GM12878 (cell line): ENCODE measurements at regions not wholly inside any gene's neighbourhood (a gene's known extent, or its start where the extent isn't known, plus 50 kb on each side); places are given as distances from the start of the nearest gene placed in this dataset.

ENCODE experiments used
- ATAC-seq: fragments of 200-7000 bp; cut with Tn5 transposase; 3 replicates; pipeline ENCODE4 v1.9.1; 2020; ENCODE audit warnings: mild to moderate bottlenecking, moderate library complexity
- BruUV-seq: library from RNA; stranded (reverse); fragments of 400-500 nt; replicated peaks from 2 replicates; lab custom pipeline; 2021; lab: Mats Ljungman, UMichigan
- CTCF ChIA-PET: fragments of 300-600 bp; sonication (Branson Sonifier 250); formaldehyde crosslinking; extraction: SDS; loops from one replicate; lab custom pipeline; 2021; ENCODE audit warnings: inconsistent platforms; lab: Yijun Ruan, JAX
- POLR2A ChIA-PET: fragments of 350-600 bp; formaldehyde crosslinking; extraction: SDS; loops from one replicate; lab custom pipeline; 2021; ENCODE audit warnings: inconsistent platforms; lab: Charles Lee
- RAD21 ChIA-PET: fragments of 300-600 bp; sonication (Branson Sonifier 250); formaldehyde crosslinking; loops from one replicate; lab custom pipeline; 2023; ENCODE audit warnings: antibody characterized with exemption; ENCODE audit not compliant: unreplicated experiment; lab: Charles Lee
- SMC1A ChIA-PET: fragments of 300-600 bp; sonication (Branson Sonifier 250); formaldehyde crosslinking; loops from one replicate; lab custom pipeline; 2023; ENCODE audit not compliant: unreplicated experiment, uncharacterized antibody; lab: Charles Lee
- DNase-seq: peaks from one replicate; pipeline ENCODE4 v3.0.0-alpha.2; 2011; ENCODE audit warnings: low read depth, low spot score
- FAIRE-seq: peaks from 3 replicates; lab custom pipeline; 2011; peaks lifted over from hg19 to GRCh38; lab: Jason Lieb, UNC
- H2AFZ ChIP-seq: 2 replicates; pipeline ENCODE4 v1.6.0; 2011; ENCODE audit warnings: low read depth, low read length, control low read depth; ENCODE audit not compliant: control insufficient read depth
- H3K27ac ChIP-seq: 2 replicates; pipeline ENCODE4 v1.5.1; 2011; ENCODE audit warnings: control low read depth; ENCODE audit not compliant: control insufficient read depth, insufficient read depth
- H3K27me3 ChIP-seq, 2 experiments: replicated peaks in 1 of 2; 2 replicates each; pipeline versions ENCODE4 v1.6.0 to v1.6.1; 2011; ENCODE audit warnings: low read length in 1 of 2; ENCODE audit not compliant: control insufficient read depth in 2 of 2, insufficient read depth in 2 of 2
- H3K36me3 ChIP-seq, 2 experiments: 2 replicates each; pipeline ENCODE4 v1.5.1; 2011; ENCODE audit warnings: low read length in 1 of 2; ENCODE audit not compliant: control insufficient read depth in 2 of 2, insufficient read depth in 2 of 2
- H3K4me1 ChIP-seq: 2 replicates; pipeline ENCODE4 v1.6.1; 2011; ENCODE audit warnings: mild to moderate bottlenecking, low read length, moderate library complexity, mixed read lengths; ENCODE audit not compliant: control insufficient read depth, insufficient read depth
- H3K4me2 ChIP-seq: 2 replicates; pipeline ENCODE4 v1.6.0; 2011; ENCODE audit warnings: control low read depth; ENCODE audit not compliant: control insufficient read depth, insufficient read depth
- H3K4me3 ChIP-seq: fragments of 200-600 bp; sonication (generic); 2 replicates; pipeline ENCODE4 v1.5.1; 2016
- H3K79me2 ChIP-seq: 2 replicates; pipeline ENCODE4 v1.6.0; 2011; ENCODE audit warnings: low read length; ENCODE audit not compliant: control insufficient read depth, insufficient read depth
- H3K9ac ChIP-seq: 2 replicates; pipeline ENCODE4 v1.8.0; 2011; ENCODE audit warnings: low read length, control low read depth, mixed read lengths; ENCODE audit not compliant: control insufficient read depth, insufficient read depth
- H3K9me3 ChIP-seq: replicated peaks from 3 replicates; pipeline ENCODE4 v1.5.1; 2011; ENCODE audit warnings: mild to moderate bottlenecking, low read length; ENCODE audit not compliant: control insufficient read depth, insufficient read depth
- H4K20me1 ChIP-seq: 2 replicates; pipeline ENCODE4 v1.6.0; 2011; ENCODE audit not compliant: control insufficient read depth, insufficient read depth
- ATF2 ChIP-seq: IDR thresholded peaks from 2 replicates; pipeline ENCODE4 v1.6.1; 2012; ENCODE audit warnings: low read length, inconsistent platforms
- CBFB ChIP-seq: IDR thresholded peaks from 2 replicates; pipeline ENCODE4 v1.6.1; 2016; ENCODE audit warnings: antibody characterized with exemption, low read depth
- E2F8 ChIP-seq: fragments of 450-650 bp; IDR thresholded peaks from 2 replicates; pipeline ENCODE4 v1.6.1; 2018; ENCODE audit warnings: mild to moderate bottlenecking, low read depth, moderate library complexity; ENCODE audit not compliant: partially characterized antibody
- ELK1 ChIP-seq: IDR thresholded peaks from 2 replicates; pipeline ENCODE4 v1.6.1; 2012; ENCODE audit warnings: low read depth, low read length, improper control_type of control experiment
- ETV6 ChIP-seq, 2 experiments: fragments of 450-650 bp in 1 of 2; IDR thresholded peaks in 1 of 2; conservative IDR thresholded peaks in 1 of 2; 2 replicates each; pipeline ENCODE4 v1.6.1; 2014; ENCODE audit warnings: antibody characterized with exemption in 1 of 2, borderline replicate concordance in 1 of 2, low read depth in 1 of 2, mild to moderate bottlenecking in 1 of 2, moderate library complexity in 1 of 2
- FOS ChIP-seq: IDR thresholded peaks from 3 replicates; pipeline ENCODE4 v1.6.1; 2011; ENCODE audit warnings: borderline replicate concordance; ENCODE audit not compliant: insufficient read length; ENCODE audit errors: extremely low read depth
- HDAC2 ChIP-seq: fragments of 200-600 bp; sonication (generic); IDR thresholded peaks from 2 replicates; pipeline ENCODE4 v1.6.1; 2017
- IKZF2 ChIP-seq, 2 experiments: fragments of 450-650 bp; IDR thresholded peaks; 2 replicates each; pipeline ENCODE4 v1.6.1; 2017; ENCODE audit warnings: mild to moderate bottlenecking in 2 of 2, moderate library complexity in 2 of 2
- KDM1A ChIP-seq: fragments of 200-600 bp; sonication (generic); IDR thresholded peaks from 2 replicates; pipeline ENCODE4 v1.6.1; 2016; ENCODE audit warnings: borderline replicate concordance
- NRF1 ChIP-seq: conservative IDR thresholded peaks from 2 replicates; pipeline ENCODE4 v1.6.1; 2011; ENCODE audit warnings: mild to moderate bottlenecking, low read depth, low read length, improper control_type of control experiment
- PAX5 ChIP-seq: IDR thresholded peaks from 2 replicates; pipeline ENCODE4 v1.6.1; 2011; ENCODE audit warnings: low read depth, low read length, borderline replicate concordance
- PBX3 ChIP-seq: IDR thresholded peaks from 2 replicates; pipeline ENCODE4 v1.6.1; 2011; ENCODE audit warnings: mild to moderate bottlenecking, low read depth, low read length, moderate library complexity; ENCODE audit not compliant: insufficient replicate concordance
- RAD21 ChIP-seq: IDR thresholded peaks from 2 replicates; pipeline ENCODE4 v1.6.1; 2011; ENCODE audit warnings: mild to moderate bottlenecking, low read depth, low read length, moderate library complexity; ENCODE audit not compliant: insufficient read depth
- SMARCA5 ChIP-seq: fragments of 450-650 bp; IDR thresholded peaks from 2 replicates; pipeline ENCODE4 v1.6.1; 2017; ENCODE audit warnings: mild to moderate bottlenecking
- SPI1 ChIP-seq: IDR thresholded peaks from 2 replicates; pipeline ENCODE4 v1.6.1; 2011; ENCODE audit warnings: low read depth, mild to moderate bottlenecking, low read length, moderate library complexity, borderline replicate concordance; ENCODE audit not compliant: insufficient read depth
- TAF1 ChIP-seq: IDR thresholded peaks from 2 replicates; pipeline ENCODE4 v1.6.1; 2011; ENCODE audit warnings: mild to moderate bottlenecking, low read depth, low read length, borderline replicate concordance
- YBX1 ChIP-seq: fragments of 450-650 bp; IDR thresholded peaks from 2 replicates; pipeline ENCODE4 v1.6.1; 2016; ENCODE audit warnings: antibody characterized with exemption
- WGBS: methylation state at CpG from one replicate; pipeline ENCODE4 v1.1.6; 2016; ENCODE audit warnings: low lambda C conversion rate; ENCODE audit not compliant: insufficient replicate concordance, insufficient coverage; ENCODE audit errors: missing lambda C conversion rate; 5-methylcytosine and 5-hydroxymethylcytosine counted together
- in situ Hi-C: fragments of 300-500 bp; cut with MboI; formaldehyde crosslinking; loops from 9 replicates; pipeline ENCODE4 v1.14.3; 2018; ENCODE audit warnings: mixed read lengths
- intact Hi-C: fragments of 100-400 bp; cut with micrococcal nuclease; formaldehyde crosslinking; loops from one replicate; pipeline ENCODE4 v1.14.2; 2022; ENCODE audit not compliant: unreplicated experiment

- TF ChIP-seq ATF2 (no peak), YBX1 (no peak), NRF1 (no peak), PAX5 (no peak)
Observed at GRCh38 chr5:44951371-44951770, 142.6 kb downstream of the MRPS30 start (continued).

- FAIRE-seq (peak; percentile 61), DNase-seq (peak; percentile 5), ATAC-seq (peak; percentile 86)
- ChIA-PET SMC1A (interaction anchor here (0.6 to 2.4 kb wide), 11 partner anchors 9 to 821 kb away, joined by 3 to 14 read pairs (median 3); no protein-coding TSS in a partner anchor), RAD21 (interaction anchor here (0.9 to 1.5 kb wide), 3 partner anchors 10 to 841 kb away, joined by 3 to 6 read pairs (median 3); no protein-coding TSS in a partner anchor), POLR2A (interaction anchor here (0.6 kb wide), 1 partner anchor 15 kb away, joined by 3 read pairs; no protein-coding TSS in a partner anchor), CTCF (interaction anchor here (0.6 to 2.0 kb wide), 12 partner anchors 9 to 823 kb away, joined by 3 to 11 read pairs (median 4); no protein-coding TSS in a partner anchor)
- Histone ChIP-seq H3K9me3 (no peaks in the 10 kb centered on the region), H3K4me1 (no peaks in the 10 kb centered on the region), H4K20me1 (no peaks in the 10 kb centered on the region), H3K27ac (no peak overlapping the region), H3K27me3 (no peaks in the 10 kb centered on the region), H3K4me3 (no peak overlapping the region), H3K36me3 (no peaks in the 10 kb centered on the region), H3K4me2 (no peak overlapping the region), H3K9ac (no peak overlapping the region), H3K79me2 (no peaks in the 10 kb centered on the region), H2AFZ (no peak overlapping the region)
- no TSS peak for BruUV-seq
- 7% methylated on average over 1 of the region's 1 CpG for WGBS
- intact Hi-C loops (loop anchor here (5.0 to 10.0 kb wide), 2 partner anchors 90 to 822 kb away; no protein-coding TSS in a partner anchor), in situ Hi-C loops (no loop called here)
- TF ChIP-seq FOS: no peak
- TF ChIP-seq KDM1A: no peak
- peak in 1 of 2 experiments; percentile 17; a peak in 1 of 4 replicates for TF ChIP-seq IKZF2 (IDR thresholded peaks at IDR 0.05)
- no peak for TF ChIP-seq HDAC2
- no peak for TF ChIP-seq ETV6 (conservative IDR thresholded peaks at IDR 0.05 in 1 of 2, IDR thresholded peaks at IDR 0.05 in 1 of 2; ENCODE audit: borderline replicate concordance in 1 of 2, low read depth in 1 of 2)
- TF ChIP-seq E2F8: no peak
- peak; percentile 59 for TF ChIP-seq RAD21
- TF ChIP-seq PBX3: no peak
- no peak for TF ChIP-seq TAF1
- TF ChIP-seq SMARCA5: no peak
- no peak for TF ChIP-seq CBFB
- TF ChIP-seq PAX5: no peak
- TF ChIP-seq ELK1: no peak
- TF ChIP-seq SPI1: peak; percentile 93
Observed at GRCh38 chr5:44952376-44952775, 143.6 kb downstream of the MRPS30 start.
